ENCODE measurements at regions not wholly inside any gene's neighbourhood (a gene's known extent, or its start where the extent isn't known, plus 50 kb on each side); places are given as distances from the start of the nearest gene placed in this dataset.
A peak's percentile ranks its signal among the peaks of the same experiment; 100 is the strongest.

GRCh38 chr7:152956006-152956405 is 196.5 kb downstream of the ACTR3B start:
- CTCF ChIA-PET: no interaction called here
- peak; percentile 77 for ATAC-seq
- Mint-ChIP-seq H3K4me1 (peaks cover 19% of the 10 kb centered on the region), H3K9me3 (peaks cover 9% of the 10 kb centered on the region), H3K27me3 (ENCODE audit: low read depth) (no peaks in the 10 kb centered on the region), H3K36me3 (peaks cover 4% of the 10 kb centered on the region), H3K4me3 (no peak overlapping the region), H3K27ac (no peak overlapping the region)
- peak; percentile 34 for DNase-seq (ENCODE audit: low spot score)
- TF ChIP-seq ETV6 (CRISPR knock-in tag; IDR thresholded peaks at IDR 0.05) (no peak), SMAD3 (CRISPR knock-in tag; IDR thresholded peaks at IDR 0.05; ENCODE audit: borderline replicate concordance) (no peak), E2F4 (CRISPR knock-in tag; IDR thresholded peaks at IDR 0.05; ENCODE audit: borderline replicate concordance, low read depth) (no peak), EMX1 (CRISPR knock-in tag; IDR thresholded peaks at IDR 0.05) (no peak), MAX (CRISPR knock-in tag; IDR thresholded peaks at IDR 0.05) (0 out of 2 replicates have a peak, but pooled peaks have one; percentile 31)
- POLR2A ChIA-PET: interaction anchor here (0.7 kb wide), 1 partner anchor 176 kb away, joined by 4 read pairs; no protein-coding TSS in a partner anchor

DNA sequence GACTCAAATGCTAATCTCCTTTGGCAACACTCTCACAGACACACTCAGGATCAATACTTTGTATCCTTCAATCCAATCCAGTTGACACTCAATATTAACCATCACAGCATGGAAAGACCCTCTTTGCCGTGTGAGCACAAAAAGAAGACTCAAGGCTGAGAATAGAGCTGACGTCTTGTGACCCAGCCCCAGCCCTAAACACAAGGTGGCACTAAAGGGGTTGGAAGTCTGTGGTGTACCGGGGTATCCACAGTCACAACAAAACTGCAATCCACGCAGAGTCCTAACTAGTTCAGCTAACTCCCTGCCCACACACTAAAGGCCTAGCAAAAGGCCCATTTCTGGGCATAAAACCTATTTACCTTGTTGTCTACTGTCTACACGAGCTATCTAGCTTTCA is 200.1 kb downstream of the ACTR3B start:
- peak; percentile 47 for DNase-seq (ENCODE audit: low spot score)
- ATAC-seq: peak; percentile 91

More for the DNA sequence above, 200.1 kb downstream of the ACTR3B start:
- Mint-ChIP-seq H3K36me3 (peaks cover 2% of the 10 kb centered on the region; the same call in 1 of the 2 replicates), H3K27me3 (ENCODE audit: low read depth) (no peaks in the 10 kb centered on the region), H3K4me1 (peaks cover 23% of the 10 kb centered on the region), H3K9me3 (peaks cover 13% of the 10 kb centered on the region), H3K4me3 (no peak overlapping the region), H3K27ac (no peak overlapping the region)
- ChIA-PET POLR2A (interaction anchor here (0.6 kb wide), 1 partner anchor 235 kb away, joined by 3 read pairs; no protein-coding TSS in a partner anchor), CTCF (interaction anchor here (0.7 to 2.1 kb wide), 11 partner anchors 10 to 234 kb away, joined by 3 to 13 read pairs (median 4); no protein-coding TSS in a partner anchor)
- no peak for TF ChIP-seq TP53 (CRISPR knock-in tag; IDR thresholded peaks at IDR 0.05)
- no peak for TF ChIP-seq GTF2I (CRISPR knock-in tag; conservative IDR thresholded peaks at IDR 0.05)
- TF ChIP-seq NFATC4 (CRISPR knock-in tag; IDR thresholded peaks at IDR 0.05): no peak
- TF ChIP-seq, protein P1, sequence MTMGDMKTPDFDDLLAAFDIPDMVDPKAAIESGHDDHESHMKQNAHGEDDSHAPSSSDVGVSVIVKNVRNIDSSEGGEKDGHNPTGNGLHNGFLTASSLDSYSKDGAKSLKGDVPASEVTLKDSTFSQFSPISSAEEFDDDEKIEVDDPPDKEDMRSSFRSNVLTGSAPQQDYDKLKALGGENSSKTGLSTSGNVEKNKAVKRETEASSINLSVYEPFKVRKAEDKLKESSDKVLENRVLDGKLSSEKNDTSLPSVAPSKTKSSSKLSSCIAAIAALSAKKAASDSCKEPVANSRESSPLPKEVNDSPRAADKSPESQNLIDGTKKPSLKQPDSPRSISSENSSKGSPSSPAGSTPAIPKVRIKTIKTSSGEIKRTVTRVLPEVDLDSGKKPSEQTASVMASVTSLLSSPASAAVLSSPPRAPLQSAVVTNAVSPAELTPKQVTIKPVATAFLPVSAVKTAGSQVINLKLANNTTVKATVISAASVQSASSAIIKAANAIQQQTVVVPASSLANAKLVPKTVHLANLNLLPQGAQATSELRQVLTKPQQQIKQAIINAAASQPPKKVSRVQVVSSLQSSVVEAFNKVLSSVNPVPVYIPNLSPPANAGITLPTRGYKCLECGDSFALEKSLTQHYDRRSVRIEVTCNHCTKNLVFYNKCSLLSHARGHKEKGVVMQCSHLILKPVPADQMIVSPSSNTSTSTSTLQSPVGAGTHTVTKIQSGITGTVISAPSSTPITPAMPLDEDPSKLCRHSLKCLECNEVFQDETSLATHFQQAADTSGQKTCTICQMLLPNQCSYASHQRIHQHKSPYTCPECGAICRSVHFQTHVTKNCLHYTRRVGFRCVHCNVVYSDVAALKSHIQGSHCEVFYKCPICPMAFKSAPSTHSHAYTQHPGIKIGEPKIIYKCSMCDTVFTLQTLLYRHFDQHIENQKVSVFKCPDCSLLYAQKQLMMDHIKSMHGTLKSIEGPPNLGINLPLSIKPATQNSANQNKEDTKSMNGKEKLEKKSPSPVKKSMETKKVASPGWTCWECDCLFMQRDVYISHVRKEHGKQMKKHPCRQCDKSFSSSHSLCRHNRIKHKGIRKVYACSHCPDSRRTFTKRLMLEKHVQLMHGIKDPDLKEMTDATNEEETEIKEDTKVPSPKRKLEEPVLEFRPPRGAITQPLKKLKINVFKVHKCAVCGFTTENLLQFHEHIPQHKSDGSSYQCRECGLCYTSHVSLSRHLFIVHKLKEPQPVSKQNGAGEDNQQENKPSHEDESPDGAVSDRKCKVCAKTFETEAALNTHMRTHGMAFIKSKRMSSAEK (CRISPR knock-in tag; IDR thresholded peaks at IDR 0.05; ENCODE audit: borderline replicate concordance): no peak
- TF ChIP-seq ESRRA (CRISPR knock-in tag; IDR thresholded peaks at IDR 0.05; ENCODE audit: borderline replicate concordance): no peak
- TF ChIP-seq, protein P2, sequence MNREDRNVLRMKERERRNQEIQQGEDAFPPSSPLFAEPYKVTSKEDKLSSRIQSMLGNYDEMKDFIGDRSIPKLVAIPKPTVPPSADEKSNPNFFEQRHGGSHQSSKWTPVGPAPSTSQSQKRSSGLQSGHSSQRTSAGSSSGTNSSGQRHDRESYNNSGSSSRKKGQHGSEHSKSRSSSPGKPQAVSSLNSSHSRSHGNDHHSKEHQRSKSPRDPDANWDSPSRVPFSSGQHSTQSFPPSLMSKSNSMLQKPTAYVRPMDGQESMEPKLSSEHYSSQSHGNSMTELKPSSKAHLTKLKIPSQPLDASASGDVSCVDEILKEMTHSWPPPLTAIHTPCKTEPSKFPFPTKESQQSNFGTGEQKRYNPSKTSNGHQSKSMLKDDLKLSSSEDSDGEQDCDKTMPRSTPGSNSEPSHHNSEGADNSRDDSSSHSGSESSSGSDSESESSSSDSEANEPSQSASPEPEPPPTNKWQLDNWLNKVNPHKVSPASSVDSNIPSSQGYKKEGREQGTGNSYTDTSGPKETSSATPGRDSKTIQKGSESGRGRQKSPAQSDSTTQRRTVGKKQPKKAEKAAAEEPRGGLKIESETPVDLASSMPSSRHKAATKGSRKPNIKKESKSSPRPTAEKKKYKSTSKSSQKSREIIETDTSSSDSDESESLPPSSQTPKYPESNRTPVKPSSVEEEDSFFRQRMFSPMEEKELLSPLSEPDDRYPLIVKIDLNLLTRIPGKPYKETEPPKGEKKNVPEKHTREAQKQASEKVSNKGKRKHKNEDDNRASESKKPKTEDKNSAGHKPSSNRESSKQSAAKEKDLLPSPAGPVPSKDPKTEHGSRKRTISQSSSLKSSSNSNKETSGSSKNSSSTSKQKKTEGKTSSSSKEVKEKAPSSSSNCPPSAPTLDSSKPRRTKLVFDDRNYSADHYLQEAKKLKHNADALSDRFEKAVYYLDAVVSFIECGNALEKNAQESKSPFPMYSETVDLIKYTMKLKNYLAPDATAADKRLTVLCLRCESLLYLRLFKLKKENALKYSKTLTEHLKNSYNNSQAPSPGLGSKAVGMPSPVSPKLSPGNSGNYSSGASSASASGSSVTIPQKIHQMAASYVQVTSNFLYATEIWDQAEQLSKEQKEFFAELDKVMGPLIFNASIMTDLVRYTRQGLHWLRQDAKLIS (CRISPR knock-in tag; IDR thresholded peaks at IDR 0.05; ENCODE audit: borderline replicate concordance): no peak
- no peak for TF ChIP-seq IRF1 (CRISPR knock-in tag; IDR thresholded peaks at IDR 0.05)
- TF ChIP-seq ZMAT4 (CRISPR knock-in tag; IDR thresholded peaks at IDR 0.05): no peak
- TF ChIP-seq ZNF219 (CRISPR knock-in tag; IDR thresholded peaks at IDR 0.05; ENCODE audit: borderline replicate concordance): no peak
- TF ChIP-seq ZNF671 (CRISPR knock-in tag; IDR thresholded peaks at IDR 0.05): no peak
- no peak for TF ChIP-seq ATF2 (CRISPR knock-in tag; IDR thresholded peaks at IDR 0.05; ENCODE audit: borderline replicate concordance, low read depth)
- no peak for TF ChIP-seq ZNF396 (CRISPR knock-in tag; IDR thresholded peaks at IDR 0.05; ENCODE audit: borderline replicate concordance)
- TF ChIP-seq SP1 (CRISPR knock-in tag; conservative IDR thresholded peaks at IDR 0.05): no peak
- no peak for TF ChIP-seq OVOL2 (CRISPR knock-in tag; IDR thresholded peaks at IDR 0.05; ENCODE audit: borderline replicate concordance)
- no peak for TF ChIP-seq RELA (CRISPR knock-in tag; IDR thresholded peaks at IDR 0.05; ENCODE audit: borderline replicate concordance)

Data from WTC11 (cell line).